ENCODE measurements at regions not wholly inside any gene's neighbourhood (a gene's known extent, or its start where the extent isn't known, plus 50 kb on each side); places are given as distances from the start of the nearest gene placed in this dataset.

DNA sequence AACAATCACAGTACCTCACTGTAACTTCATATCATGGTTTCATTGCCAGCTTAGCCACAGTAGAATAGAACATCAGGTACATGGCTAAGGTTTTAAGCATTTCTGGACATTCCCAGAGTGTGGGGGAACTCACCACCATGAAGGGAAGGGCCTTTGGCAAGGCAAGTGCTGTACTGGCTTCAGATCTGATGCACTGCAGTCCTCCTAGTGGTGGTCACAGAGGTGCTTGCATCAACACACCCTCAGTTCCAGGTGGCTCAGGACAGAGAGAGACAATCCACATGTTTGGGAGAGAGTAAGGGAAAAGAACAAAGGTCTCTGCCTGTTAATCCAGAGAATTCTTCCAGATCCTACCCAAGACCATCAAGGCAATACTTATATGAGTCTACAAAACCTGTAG lies 528.4 kb upstream of the RGS18 start:
- no peak overlapping the region for H3K4me3 ChIP-seq
- no peak for DNase-seq (ENCODE audit: low read depth, low spot score)

DNA sequence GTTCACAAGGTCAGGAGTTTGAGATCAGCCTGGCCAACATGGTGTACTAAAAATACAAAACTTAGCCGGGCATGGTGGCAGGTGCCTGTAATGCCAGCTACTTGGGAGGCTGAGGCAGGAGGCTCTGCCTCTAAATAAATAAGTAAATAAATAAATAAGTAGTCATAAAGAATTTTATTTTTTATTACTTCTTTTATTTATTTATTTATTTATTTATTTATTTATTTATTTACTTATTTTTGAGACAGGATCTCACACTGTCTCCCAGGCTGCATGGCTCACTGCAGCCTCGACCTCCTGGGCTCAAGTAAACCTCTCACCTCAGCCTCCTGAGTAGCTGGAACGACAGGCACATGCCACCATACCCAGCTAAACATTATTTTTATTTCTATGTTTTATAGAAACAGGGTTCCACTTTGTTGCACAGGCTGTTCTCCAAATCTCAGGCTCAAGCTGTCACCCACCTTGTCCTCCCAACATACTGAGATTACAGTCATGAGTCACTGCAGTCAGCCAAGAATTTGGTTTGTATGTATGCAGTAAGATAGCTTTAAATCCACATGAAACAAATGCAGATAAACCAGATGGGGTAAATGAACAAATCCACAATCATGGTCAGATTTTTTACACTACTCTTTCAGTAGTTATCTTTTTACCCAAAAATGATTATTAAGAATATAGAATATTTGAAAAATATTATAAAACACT lies 523.3 kb upstream of the RGS18 start:
- H3K4me2 ChIP-seq (ENCODE audit: control insufficient read depth, insufficient read depth), result no peak overlapping the region
- no peaks in the 10 kb centered on the region for H4K20me1 ChIP-seq (ENCODE audit: control insufficient read depth, insufficient read depth)
- SMC1A ChIA-PET (ENCODE audit: uncharacterized antibody, unreplicated experiment), result no interaction called here
- H3K9ac ChIP-seq (ENCODE audit: control insufficient read depth, insufficient read depth, low read length), result no peak overlapping the region
- 0% methylated on average over 3 of the region's 3 CpGs for WGBS (ENCODE audit: insufficient coverage, insufficient replicate concordance, low lambda C conversion rate, missing lambda C conversion rate)
- CTCF ChIA-PET, result no interaction called here
- no peaks in the 10 kb centered on the region for H3K79me2 ChIP-seq (ENCODE audit: control insufficient read depth, insufficient read depth, low read length)
- H3K9me3 ChIP-seq (replicated peaks; ENCODE audit: control insufficient read depth, insufficient read depth, low read length), result no peaks in the 10 kb centered on the region
- H3K27ac ChIP-seq (ENCODE audit: control insufficient read depth, insufficient read depth), result no peak overlapping the region
- FAIRE-seq, result no peak
- no peaks in the 10 kb centered on the region for H3K27me3 ChIP-seq (replicated peaks in 1 of 2; ENCODE audit: control insufficient read depth in 2 of 2, insufficient read depth in 2 of 2, low read length in 1 of 2)
- no TSS peak for BruUV-seq (replicated peaks)
- POLR2A ChIA-PET, result no interaction called here
- no peak overlapping the region for H3K4me3 ChIP-seq
- intact Hi-C loops (cut with micrococcal nuclease; ENCODE audit: unreplicated experiment), result no loop called here
- H3K36me3 ChIP-seq (ENCODE audit: control insufficient read depth in 2 of 2, insufficient read depth in 2 of 2, low read length in 1 of 2), result no peaks in the 10 kb centered on the region
- H2AFZ ChIP-seq (ENCODE audit: control insufficient read depth, low read depth, low read length), result no peak overlapping the region
- no peaks in the 10 kb centered on the region for H3K4me1 ChIP-seq (ENCODE audit: control insufficient read depth, insufficient read depth, low read length)
- DNase-seq (ENCODE audit: low read depth, low spot score), result no peak
- in situ Hi-C loops (cut with MboI), result no loop called here
- RAD21 ChIA-PET (ENCODE audit: unreplicated experiment), result no interaction called here
- ATAC-seq, result no peak
- TF ChIP-seq, protein P1, sequence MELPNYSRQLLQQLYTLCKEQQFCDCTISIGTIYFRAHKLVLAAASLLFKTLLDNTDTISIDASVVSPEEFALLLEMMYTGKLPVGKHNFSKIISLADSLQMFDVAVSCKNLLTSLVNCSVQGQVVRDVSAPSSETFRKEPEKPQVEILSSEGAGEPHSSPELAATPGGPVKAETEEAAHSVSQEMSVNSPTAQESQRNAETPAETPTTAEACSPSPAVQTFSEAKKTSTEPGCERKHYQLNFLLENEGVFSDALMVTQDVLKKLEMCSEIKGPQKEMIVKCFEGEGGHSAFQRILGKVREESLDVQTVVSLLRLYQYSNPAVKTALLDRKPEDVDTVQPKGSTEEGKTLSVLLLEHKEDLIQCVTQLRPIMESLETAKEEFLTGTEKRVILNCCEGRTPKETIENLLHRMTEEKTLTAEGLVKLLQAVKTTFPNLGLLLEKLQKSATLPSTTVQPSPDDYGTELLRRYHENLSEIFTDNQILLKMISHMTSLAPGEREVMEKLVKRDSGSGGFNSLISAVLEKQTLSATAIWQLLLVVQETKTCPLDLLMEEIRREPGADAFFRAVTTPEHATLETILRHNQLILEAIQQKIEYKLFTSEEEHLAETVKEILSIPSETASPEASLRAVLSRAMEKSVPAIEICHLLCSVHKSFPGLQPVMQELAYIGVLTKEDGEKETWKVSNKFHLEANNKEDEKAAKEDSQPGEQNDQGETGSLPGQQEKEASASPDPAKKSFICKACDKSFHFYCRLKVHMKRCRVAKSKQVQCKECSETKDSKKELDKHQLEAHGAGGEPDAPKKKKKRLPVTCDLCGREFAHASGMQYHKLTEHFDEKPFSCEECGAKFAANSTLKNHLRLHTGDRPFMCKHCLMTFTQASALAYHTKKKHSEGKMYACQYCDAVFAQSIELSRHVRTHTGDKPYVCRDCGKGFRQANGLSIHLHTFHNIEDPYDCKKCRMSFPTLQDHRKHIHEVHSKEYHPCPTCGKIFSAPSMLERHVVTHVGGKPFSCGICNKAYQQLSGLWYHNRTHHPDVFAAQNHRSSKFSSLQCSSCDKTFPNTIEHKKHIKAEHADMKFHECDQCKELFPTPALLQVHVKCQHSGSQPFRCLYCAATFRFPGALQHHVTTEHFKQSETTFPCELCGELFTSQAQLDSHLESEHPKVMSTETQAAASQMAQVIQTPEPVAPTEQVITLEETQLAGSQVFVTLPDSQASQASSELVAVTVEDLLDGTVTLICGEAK (IDR thresholded peaks at IDR 0.05; ENCODE audit: borderline replicate concordance), result no peak
- TF ChIP-seq HDAC6 (IDR thresholded peaks at IDR 0.05; ENCODE audit: unreplicated experiment), result no peak
- no peak for TF ChIP-seq EGR1 (IDR thresholded peaks at IDR 0.05; ENCODE audit: borderline replicate concordance in 1 of 2, low read depth in 2 of 2, low read length in 2 of 2)
- no peak for TF ChIP-seq EP300 (IDR thresholded peaks at IDR 0.05; ENCODE audit: borderline replicate concordance in 1 of 2, control insufficient read depth in 1 of 2, low read depth in 2 of 2, low read length in 2 of 2)
- TF ChIP-seq CBX3 (IDR thresholded peaks at IDR 0.05; ENCODE audit: borderline replicate concordance, low read depth), result no peak

More for the DNA sequence above, 528.4 kb upstream of the RGS18 start:
- ChIA-PET POLR2A (no interaction called here), SMC1A (ENCODE audit: uncharacterized antibody, unreplicated experiment) (interaction anchor here (0.8 to 1.3 kb wide), 2 partner anchors 11 to 21 kb away, joined by 3 read pairs; no protein-coding TSS in a partner anchor), CTCF (no interaction called here), RAD21 (ENCODE audit: unreplicated experiment) (no interaction called here)
- Histone ChIP-seq H3K9ac (ENCODE audit: control insufficient read depth, insufficient read depth, low read length) (no peak overlapping the region), H3K27me3 (replicated peaks in 1 of 2; ENCODE audit: control insufficient read depth in 2 of 2, insufficient read depth in 2 of 2, low read length in 1 of 2) (no peaks in the 10 kb centered on the region), H3K4me2 (ENCODE audit: control insufficient read depth, insufficient read depth) (no peak overlapping the region), H2AFZ (ENCODE audit: control insufficient read depth, low read depth, low read length) (no peak overlapping the region), H3K27ac (ENCODE audit: control insufficient read depth, insufficient read depth) (no peak overlapping the region), H3K79me2 (ENCODE audit: control insufficient read depth, insufficient read depth, low read length) (no peaks in the 10 kb centered on the region), H3K9me3 (replicated peaks; ENCODE audit: control insufficient read depth, insufficient read depth, low read length) (no peaks in the 10 kb centered on the region), H4K20me1 (ENCODE audit: control insufficient read depth, insufficient read depth) (no peaks in the 10 kb centered on the region), H3K36me3 (ENCODE audit: control insufficient read depth in 2 of 2, insufficient read depth in 2 of 2, low read length in 1 of 2) (no peaks in the 10 kb centered on the region), H3K4me1 (ENCODE audit: control insufficient read depth, insufficient read depth, low read length) (no peaks in the 10 kb centered on the region)
- no TSS peak for BruUV-seq (replicated peaks)
- in situ Hi-C loops (cut with MboI) (no loop called here), intact Hi-C loops (cut with micrococcal nuclease; ENCODE audit: unreplicated experiment) (no loop called here)
- FAIRE-seq, result peak; percentile 23
- TF ChIP-seq POLR2A (IDR thresholded peaks at IDR 0.05; ENCODE audit: low read depth, low read length) (no peak), HDAC6 (IDR thresholded peaks at IDR 0.05; ENCODE audit: unreplicated experiment) (no peak)
- TF ChIP-seq, protein P2, sequence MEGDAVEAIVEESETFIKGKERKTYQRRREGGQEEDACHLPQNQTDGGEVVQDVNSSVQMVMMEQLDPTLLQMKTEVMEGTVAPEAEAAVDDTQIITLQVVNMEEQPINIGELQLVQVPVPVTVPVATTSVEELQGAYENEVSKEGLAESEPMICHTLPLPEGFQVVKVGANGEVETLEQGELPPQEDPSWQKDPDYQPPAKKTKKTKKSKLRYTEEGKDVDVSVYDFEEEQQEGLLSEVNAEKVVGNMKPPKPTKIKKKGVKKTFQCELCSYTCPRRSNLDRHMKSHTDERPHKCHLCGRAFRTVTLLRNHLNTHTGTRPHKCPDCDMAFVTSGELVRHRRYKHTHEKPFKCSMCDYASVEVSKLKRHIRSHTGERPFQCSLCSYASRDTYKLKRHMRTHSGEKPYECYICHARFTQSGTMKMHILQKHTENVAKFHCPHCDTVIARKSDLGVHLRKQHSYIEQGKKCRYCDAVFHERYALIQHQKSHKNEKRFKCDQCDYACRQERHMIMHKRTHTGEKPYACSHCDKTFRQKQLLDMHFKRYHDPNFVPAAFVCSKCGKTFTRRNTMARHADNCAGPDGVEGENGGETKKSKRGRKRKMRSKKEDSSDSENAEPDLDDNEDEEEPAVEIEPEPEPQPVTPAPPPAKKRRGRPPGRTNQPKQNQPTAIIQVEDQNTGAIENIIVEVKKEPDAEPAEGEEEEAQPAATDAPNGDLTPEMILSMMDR (IDR thresholded peaks at IDR 0.05 in 2 of 3, conservative IDR thresholded peaks at IDR 0.05 in 1 of 3; ENCODE audit: control insufficient read depth in 2 of 3, extremely low read depth in 1 of 3, insufficient read depth in 1 of 3, low read depth in 3 of 3, low read length in 3 of 3), result peak in 1 of 3 experiments; percentile 29; a peak in 2 of 6 replicates
- ATAC-seq, result peak; percentile 59; the same call in 2 of the 3 replicates

All from GM12878 (cell line).